ENCODE measurements at regions not wholly inside any gene's neighbourhood (a gene's known extent, or its start where the extent isn't known, plus 50 kb on each side); places are given as distances from the start of the nearest gene placed in this dataset.

DNA sequence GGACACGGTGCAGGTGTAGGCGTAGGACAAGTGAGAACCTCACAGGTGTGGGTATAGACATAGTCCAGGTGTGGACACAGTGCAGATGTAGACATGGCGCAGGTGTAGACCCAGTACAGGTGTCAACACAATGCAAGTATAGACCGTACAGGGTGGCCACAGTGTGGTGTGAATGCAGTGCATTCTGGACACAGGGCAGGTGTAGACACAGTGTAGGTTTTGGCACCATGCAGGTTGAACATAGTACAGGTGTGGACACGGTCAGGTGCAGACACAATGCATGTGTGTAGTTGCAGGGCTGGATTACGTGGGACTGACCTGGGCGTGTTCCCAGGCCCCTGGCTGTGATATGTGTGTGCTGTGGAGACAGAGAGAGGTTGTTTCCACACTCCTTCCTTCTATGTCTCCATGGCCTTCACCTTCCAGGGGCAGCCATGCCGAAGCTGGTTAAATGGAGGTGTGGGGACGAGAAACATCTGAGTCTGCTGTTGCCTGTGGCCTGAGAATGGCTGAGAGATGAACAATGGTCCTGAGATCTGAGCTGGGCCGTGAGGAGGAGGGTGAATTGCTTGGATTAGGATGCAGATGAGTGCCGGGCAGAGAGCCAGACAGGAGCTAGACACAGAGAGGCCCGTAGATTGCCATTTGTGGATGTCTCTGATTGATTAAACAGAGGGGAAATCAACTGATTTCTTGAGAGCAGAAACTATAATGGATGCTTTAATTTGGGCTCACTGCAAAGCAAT is 343.9 kb upstream of the SHH start:
- H3K27me3 ChIP-seq (replicated peaks; ENCODE audit: control insufficient read depth, insufficient read depth, low read length), result no peaks in the 10 kb centered on the region
- no peaks in the 10 kb centered on the region for H3K36me3 ChIP-seq (ENCODE audit: control insufficient read depth, insufficient read depth, low read length)
- H3K27ac Mint-ChIP-seq (ENCODE audit: unreplicated experiment), result no peak overlapping the region
- H3K36me3 Mint-ChIP-seq (ENCODE audit: insufficient read depth, unreplicated experiment), result peaks cover 6% of the 10 kb centered on the region
- H3K4me3 Mint-ChIP-seq (ENCODE audit: unreplicated experiment), result no peak overlapping the region
- peaks cover 8% of the 10 kb centered on the region for H3K9me3 Mint-ChIP-seq (ENCODE audit: unreplicated experiment)
- CTCF ChIA-PET, result no interaction called here
- no peaks in the 10 kb centered on the region; the same call in 1 of the 2 replicates for H3K9me3 ChIP-seq
- no peaks in the 10 kb centered on the region for H3K27me3 Mint-ChIP-seq (ENCODE audit: insufficient read depth, unreplicated experiment)
- no peak for TF ChIP-seq CTCF (IDR thresholded peaks at IDR 0.05; ENCODE audit: insufficient read depth in 1 of 2, low read depth in 1 of 2, low read length in 1 of 2, severe bottlenecking in 1 of 2, unreplicated experiment in 1 of 2)
- no peak overlapping the region for H3K4me3 ChIP-seq (ENCODE audit: low read depth, low read length)
- DNase-seq, result no peak
- POLR2A ChIA-PET, result no interaction called here
- no TSS peak for BruUV-seq (replicated peaks)
- peaks cover 14% of the 10 kb centered on the region for H3K4me1 Mint-ChIP-seq (ENCODE audit: low read depth, unreplicated experiment)
- no peaks in the 10 kb centered on the region; the same call in 1 of the 2 replicates for H3K4me1 ChIP-seq
- intact Hi-C loops (cut with micrococcal nuclease; ENCODE audit: unreplicated experiment), result loop anchor here (1.0 to 5.0 kb wide), 2 partner anchors 344 to 359 kb away; partner anchors contain the start of gene SHH

GRCh38 chr7:156153590-156153989 is 341.3 kb upstream of the SHH start:
- intact Hi-C loops (cut with micrococcal nuclease; ENCODE audit: unreplicated experiment), result no loop called here
- Histone ChIP-seq H3K9me3 (no peaks in the 10 kb centered on the region; the same call in 1 of the 2 replicates), H3K4me1 (no peaks in the 10 kb centered on the region; the same call in 1 of the 2 replicates), H3K36me3 (ENCODE audit: control insufficient read depth, insufficient read depth, low read length) (no peaks in the 10 kb centered on the region), H3K27me3 (replicated peaks; ENCODE audit: control insufficient read depth, insufficient read depth, low read length) (no peaks in the 10 kb centered on the region), H3K4me3 (ENCODE audit: low read depth, low read length) (no peak overlapping the region)
- ChIA-PET POLR2A (no interaction called here), CTCF (no interaction called here)
- Mint-ChIP-seq H3K4me1 (ENCODE audit: low read depth, unreplicated experiment) (peaks cover 15% of the 10 kb centered on the region), H3K27me3 (ENCODE audit: insufficient read depth, unreplicated experiment) (no peaks in the 10 kb centered on the region), H3K4me3 (ENCODE audit: unreplicated experiment) (no peak overlapping the region), H3K9me3 (ENCODE audit: unreplicated experiment) (peaks cover 8% of the 10 kb centered on the region), H3K36me3 (ENCODE audit: insufficient read depth, unreplicated experiment) (peaks cover 6% of the 10 kb centered on the region), H3K27ac (ENCODE audit: unreplicated experiment) (no peak overlapping the region)
- no TSS peak for BruUV-seq (replicated peaks)
- no peak for DNase-seq
- no peak for TF ChIP-seq CTCF (IDR thresholded peaks at IDR 0.05; ENCODE audit: insufficient read depth in 1 of 2, low read depth in 1 of 2, low read length in 1 of 2, severe bottlenecking in 1 of 2, unreplicated experiment in 1 of 2)

GRCh38 chr7:156152390-156152789 is 340.1 kb upstream of the SHH start:
- peaks cover 6% of the 10 kb centered on the region for H3K36me3 Mint-ChIP-seq (ENCODE audit: insufficient read depth, unreplicated experiment)
- no peaks in the 10 kb centered on the region; the same call in 1 of the 2 replicates for H3K9me3 ChIP-seq
- no peak for DNase-seq
- H3K4me1 ChIP-seq, result peaks cover 3% of the 10 kb centered on the region
- H3K27me3 Mint-ChIP-seq (ENCODE audit: insufficient read depth, unreplicated experiment), result no peaks in the 10 kb centered on the region
- H3K4me1 Mint-ChIP-seq (ENCODE audit: low read depth, unreplicated experiment), result peaks cover 15% of the 10 kb centered on the region
- no peaks in the 10 kb centered on the region for H3K27me3 ChIP-seq (replicated peaks; ENCODE audit: control insufficient read depth, insufficient read depth, low read length)
- POLR2A ChIA-PET, result no interaction called here
- no peak for TF ChIP-seq CTCF (IDR thresholded peaks at IDR 0.05; ENCODE audit: insufficient read depth in 1 of 2, low read depth in 1 of 2, low read length in 1 of 2, severe bottlenecking in 1 of 2, unreplicated experiment in 1 of 2)
- no peak overlapping the region for H3K4me3 Mint-ChIP-seq (ENCODE audit: unreplicated experiment)
- peaks cover 8% of the 10 kb centered on the region for H3K9me3 Mint-ChIP-seq (ENCODE audit: unreplicated experiment)
- H3K36me3 ChIP-seq (ENCODE audit: control insufficient read depth, insufficient read depth, low read length), result no peaks in the 10 kb centered on the region
- no peak overlapping the region for H3K27ac Mint-ChIP-seq (ENCODE audit: unreplicated experiment)
- BruUV-seq (replicated peaks), result no TSS peak
- CTCF ChIA-PET, result no interaction called here
- H3K4me3 ChIP-seq (ENCODE audit: low read depth, low read length), result no peak overlapping the region
- intact Hi-C loops (cut with micrococcal nuclease; ENCODE audit: unreplicated experiment), result no loop called here
